BJ (cell line): ENCODE measurements at regions not wholly inside any gene's neighbourhood (a gene's known extent, or its start where the extent isn't known, plus 50 kb on each side); places are given as distances from the start of the nearest gene placed in this dataset.

Source experiments
- CTCF ChIA-PET: fragments of 350-600 bp; formaldehyde crosslinking; extraction: SDS; loops from one replicate; lab custom pipeline; 2021; ENCODE audit warnings: antibody characterized with exemption, inconsistent platforms; lab: Yijun Ruan, JAX
- POLR2A ChIA-PET: fragments of 300-600 bp; sonication (Branson Sonifier 250); formaldehyde crosslinking; extraction: SDS; loops from one replicate; lab custom pipeline; 2021; ENCODE audit warnings: antibody characterized with exemption; lab: Charles Lee
- DNase-seq: peaks from one replicate; pipeline ENCODE4 v3.0.0-alpha.2; 2011; ENCODE audit warnings: low read depth
- H3K27me3 ChIP-seq: 2 replicates; pipeline ENCODE4 v1.6.0; 2011; ENCODE audit warnings: low read length; ENCODE audit not compliant: control insufficient read depth, insufficient read depth
- H3K36me3 ChIP-seq: 2 replicates; pipeline ENCODE4 v1.5.1; 2011; ENCODE audit warnings: low read length; ENCODE audit not compliant: control insufficient read depth, insufficient read depth
- H3K4me3 ChIP-seq: 2 replicates; pipeline ENCODE4 v1.5.1; 2011; ENCODE audit warnings: low read depth, mild to moderate bottlenecking, control low read depth, low read length
- CTCF ChIP-seq: IDR thresholded peaks from 2 replicates; pipeline ENCODE4 v1.5.1; 2011; ENCODE audit warnings: low read depth, mild to moderate bottlenecking, control low read depth, inconsistent platforms, low read length, moderate library complexity; ENCODE audit not compliant: insufficient read depth

GRCh38 chr12:115199831-115200230, 515.9 kb upstream of the TBX3 start:
- ChIA-PET CTCF (interaction anchor here (0.7 kb wide), 1 partner anchor 25 kb away, joined by 3 read pairs; no protein-coding TSS in a partner anchor), POLR2A (no interaction called here)
- TF ChIP-seq CTCF = no peak
- Histone ChIP-seq H3K36me3 (no peaks in the 10 kb centered on the region), H3K27me3 (no peaks in the 10 kb centered on the region), H3K4me3 (no peak overlapping the region)
- DNase-seq = no peak

GRCh38 chr12:115194857-115195256, 510.9 kb upstream of the TBX3 start:
- DNase-seq = peak; percentile 34
- Histone ChIP-seq H3K4me3 (no peak overlapping the region), H3K36me3 (no peaks in the 10 kb centered on the region), H3K27me3 (no peaks in the 10 kb centered on the region)
- ChIA-PET CTCF (no interaction called here), POLR2A (no interaction called here)
- TF ChIP-seq CTCF = no peak

DNA sequence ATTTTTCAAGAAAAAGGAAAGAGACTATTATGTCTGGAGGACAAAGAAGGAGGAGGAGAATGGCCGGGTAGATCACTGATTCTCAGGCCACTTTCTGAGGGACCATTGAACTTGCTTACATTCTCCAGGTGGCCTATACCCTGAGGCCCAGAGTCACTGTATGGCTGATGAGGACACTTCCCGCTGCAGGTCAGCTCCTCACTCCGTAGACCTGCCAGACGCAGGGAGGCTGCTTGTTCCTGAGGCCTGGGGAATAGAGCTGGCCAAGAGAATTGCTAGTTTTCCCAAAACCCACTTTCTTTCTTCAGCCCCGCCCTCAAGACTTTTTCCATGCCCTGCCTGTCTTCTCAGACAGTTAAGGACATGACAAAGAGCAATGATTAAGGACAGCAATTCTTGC, 510.5 kb upstream of the TBX3 start:
- POLR2A ChIA-PET = no interaction called here
- CTCF ChIA-PET = no interaction called here
- TF ChIP-seq CTCF = no peak

DNA sequence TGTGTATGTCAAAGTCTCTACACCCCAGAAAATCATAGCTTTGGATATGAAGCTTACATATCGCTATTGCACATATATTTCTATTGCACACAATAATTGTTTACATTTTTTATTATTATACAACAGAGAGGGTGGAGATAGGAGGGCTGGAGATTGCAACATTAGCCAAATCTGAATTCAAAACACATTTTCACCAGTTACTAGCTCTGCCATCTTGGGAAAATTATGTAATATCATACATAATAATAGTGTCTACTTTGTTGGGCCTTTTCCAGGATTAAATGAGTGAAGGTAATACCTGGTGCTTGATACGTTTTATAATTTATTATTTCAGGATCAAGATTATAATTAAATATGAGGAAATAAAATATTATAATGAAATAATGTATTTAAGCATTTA, 507.4 kb upstream of the TBX3 start:
- TF ChIP-seq CTCF = no peak
- no peak for DNase-seq
- H3K4me3 ChIP-seq = no peak overlapping the region
- ChIA-PET CTCF (interaction anchor here (0.9 to 1.9 kb wide), 2 partner anchors 10 to 69 kb away, joined by 3 to 7 read pairs; no protein-coding TSS in a partner anchor), POLR2A (interaction anchor here (0.7 kb wide), 1 partner anchor 825 kb away, joined by 7 read pairs; no protein-coding TSS in a partner anchor)
- no peaks in the 10 kb centered on the region for H3K36me3 ChIP-seq
- no peaks in the 10 kb centered on the region for H3K27me3 ChIP-seq

More for the DNA sequence above, 510.5 kb upstream of the TBX3 start:
- H3K36me3 ChIP-seq = no peaks in the 10 kb centered on the region
- H3K4me3 ChIP-seq = no peak overlapping the region
- no peaks in the 10 kb centered on the region for H3K27me3 ChIP-seq
- no peak for DNase-seq

GRCh38 chr12:115190010-115190770, 506.2 kb upstream of the TBX3 start:
- TF ChIP-seq CTCF = no peak
- Histone ChIP-seq H3K4me3 (no peak overlapping the region), H3K27me3 (no peaks in the 10 kb centered on the region), H3K36me3 (no peaks in the 10 kb centered on the region)
- no peak for DNase-seq
- ChIA-PET POLR2A (interaction anchor here (0.7 kb wide), 1 partner anchor 824 kb away, joined by 7 read pairs; no protein-coding TSS in a partner anchor), CTCF (interaction anchor here (0.9 to 1.9 kb wide), 3 partner anchors 9 to 70 kb away, joined by 3 to 7 read pairs (median 3); no protein-coding TSS in a partner anchor)
